IMR-90 (cell line): ENCODE measurements at regions not wholly inside any gene's neighbourhood (a gene's known extent, or its start where the extent isn't known, plus 50 kb on each side); places are given as distances from the start of the nearest gene placed in this dataset.

Source experiments
- ATAC-seq: fragments of 200-7000 bp; cut with Tn5 transposase; 2 replicates; pipeline ENCODE4 v1.9.1; 2020; ENCODE audit warnings: low read depth, mild to moderate bottlenecking, moderate library complexity
- BruUV-seq: library from RNA; stranded (reverse); fragments of 400-500 nt; replicated peaks from 2 replicates; lab custom pipeline; 2021; lab: Mats Ljungman, UMichigan
- CTCF ChIA-PET: fragments of 300-600 bp; formaldehyde crosslinking; extraction: SDS; loops from one replicate; lab custom pipeline; 2021; ENCODE audit warnings: antibody characterized with exemption; lab: Yijun Ruan, JAX
- POLR2A ChIA-PET: fragments of 300-600 bp; sonication (Branson Sonifier 250); formaldehyde crosslinking; loops from one replicate; lab custom pipeline; 2022; ENCODE audit warnings: antibody characterized with exemption; ENCODE audit not compliant: unreplicated experiment; lab: Charles Lee
- DNase-seq: peaks from one replicate; pipeline ENCODE4 v3.0.0; 2013
- H2AFZ ChIP-seq: replicated peaks from 2 replicates; pipeline ENCODE3; 2013; ENCODE audit warnings: low read length, mild to moderate bottlenecking; ENCODE audit not compliant: poor library complexity
- H2AK5ac ChIP-seq: 2 replicates; pipeline ENCODE4 v1.6.1; 2013; ENCODE audit warnings: low read depth, low read length, inconsistent platforms
- H2AK9ac ChIP-seq: replicated peaks from 2 replicates; pipeline ENCODE3; 2013; ENCODE audit warnings: mild to moderate bottlenecking, low read depth, low read length, moderate library complexity; ENCODE audit not compliant: poor library complexity
- H2BK120ac ChIP-seq: 2 replicates; pipeline ENCODE4 v1.6.1; 2013; ENCODE audit warnings: low read depth, low read length, inconsistent platforms
- H2BK15ac ChIP-seq: 3 replicates; pipeline ENCODE4 v1.6.1; 2013; ENCODE audit warnings: low read depth, low read length, inconsistent platforms
- H2BK20ac ChIP-seq: 2 replicates; pipeline ENCODE4 v1.6.1; 2013; ENCODE audit warnings: low read depth, mild to moderate bottlenecking, inconsistent platforms, low read length, moderate library complexity
- H2BK5ac ChIP-seq: 2 replicates; pipeline ENCODE4 v1.6.1; 2013; ENCODE audit warnings: mild to moderate bottlenecking, low read depth, low read length, inconsistent platforms; ENCODE audit not compliant: poor library complexity, severe bottlenecking
- H3K14ac ChIP-seq: replicated peaks from 2 replicates; pipeline ENCODE4 v1.6.1; 2013; ENCODE audit warnings: low read depth, low read length, inconsistent platforms
- H3K18ac ChIP-seq: 2 replicates; pipeline ENCODE4 v1.6.1; 2013; ENCODE audit warnings: low read depth, low read length, control low read depth
- H3K23ac ChIP-seq: 2 replicates; pipeline ENCODE4 v1.6.1; 2013; ENCODE audit warnings: low read depth, low read length, inconsistent platforms
- H3K27ac ChIP-seq: 2 replicates; pipeline ENCODE4 v1.5.1; 2013; ENCODE audit warnings: mild to moderate bottlenecking, control low read depth, low read length; ENCODE audit not compliant: insufficient read depth
- H3K27me3 ChIP-seq: 2 replicates; pipeline ENCODE4 v1.6.1; 2013; ENCODE audit warnings: low read length; ENCODE audit not compliant: control insufficient read depth, insufficient read depth
- H3K36me3 ChIP-seq: 2 replicates; pipeline ENCODE4 v1.6.1; 2013; ENCODE audit warnings: low read length, mixed read lengths; ENCODE audit not compliant: control insufficient read depth, insufficient read depth
- H3K4ac ChIP-seq: 2 replicates; pipeline ENCODE4 v1.6.1; 2013; ENCODE audit warnings: low read depth, low read length, inconsistent platforms
- H3K4me1 ChIP-seq: 2 replicates; pipeline ENCODE4 v1.6.1; 2013; ENCODE audit warnings: low read length, mixed read lengths; ENCODE audit not compliant: control insufficient read depth, insufficient read depth
- H3K4me2 ChIP-seq: 2 replicates; pipeline ENCODE4 v1.6.1; 2013; ENCODE audit warnings: low read depth, mild to moderate bottlenecking, control low read depth, low read length, moderate library complexity
- H3K4me3 ChIP-seq: 2 replicates; pipeline ENCODE4 v1.5.1; 2013; ENCODE audit warnings: low read depth, mild to moderate bottlenecking, control low read depth, low read length, moderate library complexity; ENCODE audit not compliant: insufficient read depth
- H3K56ac ChIP-seq: 2 replicates; pipeline ENCODE4 v1.6.1; 2013; ENCODE audit warnings: low read length, inconsistent platforms; ENCODE audit not compliant: insufficient read depth; ENCODE audit errors: extremely low read depth
- H3K79me1 ChIP-seq, 2 experiments: 2 replicates each; pipeline ENCODE4 v1.6.1; 2013; ENCODE audit warnings: low read length in 2 of 2, inconsistent platforms in 1 of 2, low read depth in 1 of 2
- H3K9ac ChIP-seq: 2 replicates; pipeline ENCODE4 v1.6.1; 2013; ENCODE audit warnings: low read depth, low read length, control low read depth
- H3K9me1 ChIP-seq: 2 replicates; pipeline ENCODE4 v1.6.1; 2013; ENCODE audit warnings: low read length, inconsistent platforms; ENCODE audit not compliant: insufficient read depth
- H3K9me3 ChIP-seq: 2 replicates; pipeline ENCODE4 v1.6.1; 2013; ENCODE audit warnings: low read length; ENCODE audit not compliant: control insufficient read depth, insufficient read depth
- H4K20me1 ChIP-seq: 2 replicates; pipeline ENCODE4 v1.6.1; 2013; ENCODE audit warnings: low read length, inconsistent platforms; ENCODE audit not compliant: insufficient read depth
- H4K5ac ChIP-seq: 2 replicates; pipeline ENCODE4 v1.6.1; 2013; ENCODE audit warnings: mild to moderate bottlenecking, low read depth, low read length, control low read depth
- H4K8ac ChIP-seq, 2 experiments: 2 replicates each; pipeline ENCODE4 v1.6.1; 2013; ENCODE audit warnings: low read depth in 2 of 2, low read length in 2 of 2, control low read depth in 1 of 2, inconsistent platforms in 1 of 2
- H4K91ac ChIP-seq: 2 replicates; pipeline ENCODE4 v1.6.1; 2013; ENCODE audit warnings: low read depth, low read length, inconsistent platforms; ENCODE audit not compliant: insufficient read depth
- MAZ ChIP-seq: IDR thresholded peaks from 2 replicates; pipeline ENCODE4 v1.6.1; 2012; ENCODE audit warnings: low read depth, mild to moderate bottlenecking, low read length, improper control_type of control experiment, moderate library complexity, borderline replicate concordance
- WGBS, 2 experiments: methylation state at CpG; one replicate each; pipeline versions ENCODE4 v1.1.5 to v1.1.7; 2013; ENCODE audit warnings: missing lambda C conversion rate in 2 of 2; ENCODE audit not compliant: insufficient read length in 1 of 2; ENCODE audit errors: extremely low coverage in 2 of 2; 5-methylcytosine and 5-hydroxymethylcytosine counted together
- dilution Hi-C: fragments of 300-500 bp; cut with HindIII; formaldehyde crosslinking; loops from one replicate; pipeline ENCODE4 v1.14.3; 2018; ENCODE audit warnings: low sequenced_read_pairs; ENCODE audit not compliant: unreplicated experiment
- in situ Hi-C: fragments of 300-500 bp; cut with MboI; formaldehyde crosslinking; loops from 3 replicates; pipeline ENCODE4 v1.14.3; 2019; ENCODE audit warnings: low sequenced_read_pairs, inconsistent platforms, mixed read lengths
- intact Hi-C: fragments of 100-400 bp; cut with micrococcal nuclease; formaldehyde crosslinking; loops from 2 replicates; pipeline ENCODE4 v1.10.0; 2022
- TF ChIP-seq, protein P1 (sequence below): fragments of 150-350 bp; IDR thresholded peaks from 2 replicates; pipeline ENCODE4 v1.6.1; 2017; ENCODE audit warnings: mild to moderate bottlenecking, antibody characterized with exemption, low read length, low read depth

GRCh38 chr14:73775339-73776193, 61.4 kb upstream of the PNMA1 start:
- CTCF ChIA-PET: no interaction called here
- dilution Hi-C loops: no loop called here
- Histone ChIP-seq H4K20me1 (peaks cover 88% of the 10 kb centered on the region), H3K56ac (no peak overlapping the region), H3K4me3 (no peak overlapping the region), H3K9me1 (peaks cover 48% of the 10 kb centered on the region), H2BK5ac (no peak overlapping the region), H2AK9ac (no peak overlapping the region), H3K36me3 (no peaks in the 10 kb centered on the region), H3K27ac (no peak overlapping the region), H3K79me1 (peaks cover 35 to 86% of the 10 kb centered on the region in 2 experiments), H3K4ac (no peak overlapping the region), H2BK15ac (no peak overlapping the region), H2BK120ac (no peak overlapping the region), H3K4me1 (peaks cover 15% of the 10 kb centered on the region), H3K23ac (peak overlapping the region; percentile 16; the same call in 1 of the 2 replicates), H2AFZ (no peak overlapping the region), H3K27me3 (no peaks in the 10 kb centered on the region), H3K9me3 (no peaks in the 10 kb centered on the region), H2AK5ac (no peak overlapping the region), H4K8ac (no peak overlapping the region), H3K4me2 (no peak overlapping the region), H2BK20ac (no peak overlapping the region), H3K14ac (no peak overlapping the region), H4K5ac (no peak overlapping the region), H3K9ac (no peak overlapping the region), H4K91ac (no peak overlapping the region), H3K18ac (no peak overlapping the region)
- WGBS, 2 experiments: 78% methylated on average over 6 of the region's 10 CpGs; no CpG with 5 or more reads in 1 of the 2 experiments
- DNase-seq (no peak), ATAC-seq (no peak)
- intact Hi-C loops: no loop called here
- in situ Hi-C loops: no loop called here
- no TSS peak for BruUV-seq
- TF ChIP-seq, protein P1, sequence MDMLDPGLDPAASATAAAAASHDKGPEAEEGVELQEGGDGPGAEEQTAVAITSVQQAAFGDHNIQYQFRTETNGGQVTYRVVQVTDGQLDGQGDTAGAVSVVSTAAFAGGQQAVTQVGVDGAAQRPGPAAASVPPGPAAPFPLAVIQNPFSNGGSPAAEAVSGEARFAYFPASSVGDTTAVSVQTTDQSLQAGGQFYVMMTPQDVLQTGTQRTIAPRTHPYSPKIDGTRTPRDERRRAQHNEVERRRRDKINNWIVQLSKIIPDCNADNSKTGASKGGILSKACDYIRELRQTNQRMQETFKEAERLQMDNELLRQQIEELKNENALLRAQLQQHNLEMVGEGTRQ: no peak
- TF ChIP-seq MAZ: no peak
- POLR2A ChIA-PET: no interaction called here
